BJ (cell line): ENCODE measurements at regions not wholly inside any gene's neighbourhood (a gene's known extent, or its start where the extent isn't known, plus 50 kb on each side); places are given as distances from the start of the nearest gene placed in this dataset.

Experiments
- CTCF ChIA-PET: fragments of 350-600 bp; formaldehyde crosslinking; extraction: SDS; loops from one replicate; lab custom pipeline; 2021; ENCODE audit warnings: antibody characterized with exemption, inconsistent platforms; lab: Yijun Ruan, JAX
- POLR2A ChIA-PET: fragments of 300-600 bp; sonication (Branson Sonifier 250); formaldehyde crosslinking; extraction: SDS; loops from one replicate; lab custom pipeline; 2021; ENCODE audit warnings: antibody characterized with exemption; lab: Charles Lee
- DNase-seq: peaks from one replicate; pipeline ENCODE4 v3.0.0-alpha.2; 2011; ENCODE audit warnings: low read depth
- H3K27me3 ChIP-seq: 2 replicates; pipeline ENCODE4 v1.6.0; 2011; ENCODE audit warnings: low read length; ENCODE audit not compliant: control insufficient read depth, insufficient read depth
- H3K36me3 ChIP-seq: 2 replicates; pipeline ENCODE4 v1.5.1; 2011; ENCODE audit warnings: low read length; ENCODE audit not compliant: control insufficient read depth, insufficient read depth
- H3K4me3 ChIP-seq: 2 replicates; pipeline ENCODE4 v1.5.1; 2011; ENCODE audit warnings: low read depth, mild to moderate bottlenecking, control low read depth, low read length
- CTCF ChIP-seq: IDR thresholded peaks from 2 replicates; pipeline ENCODE4 v1.5.1; 2011; ENCODE audit warnings: low read depth, mild to moderate bottlenecking, control low read depth, inconsistent platforms, low read length, moderate library complexity; ENCODE audit not compliant: insufficient read depth

- no peak for TF ChIP-seq CTCF
- no peaks in the 10 kb centered on the region for H3K36me3 ChIP-seq
- ChIA-PET CTCF (interaction anchor here (0.6 to 0.9 kb wide), 2 partner anchors 36 to 125 kb away, joined by 3 to 4 read pairs; no protein-coding TSS in a partner anchor), POLR2A (no interaction called here)
- H3K27me3 ChIP-seq: no peaks in the 10 kb centered on the region; the same call in 1 of the 2 replicates
- H3K4me3 ChIP-seq: no peak overlapping the region
- DNase-seq: no peak
Measured at GRCh38 chr3:71854096-71854495, 69.1 kb upstream of the PROK2 start.

GRCh38 chr3:71851878-71852277, 66.9 kb upstream of the PROK2 start:
- ChIA-PET POLR2A (no interaction called here), CTCF (no interaction called here)
- Histone ChIP-seq H3K27me3 (no peaks in the 10 kb centered on the region; the same call in 1 of the 2 replicates), H3K4me3 (no peak overlapping the region), H3K36me3 (no peaks in the 10 kb centered on the region)
- no peak for DNase-seq
- TF ChIP-seq CTCF: no peak

GRCh38 chr3:71850654-71851053, 65.7 kb upstream of the PROK2 start:
- Histone ChIP-seq H3K36me3 (no peaks in the 10 kb centered on the region), H3K27me3 (no peaks in the 10 kb centered on the region; the same call in 1 of the 2 replicates), H3K4me3 (no peak overlapping the region)
- ChIA-PET CTCF (no interaction called here), POLR2A (no interaction called here)
- no peak for TF ChIP-seq CTCF
- DNase-seq: no peak

- no peak for DNase-seq
- Histone ChIP-seq H3K27me3 (no peaks in the 10 kb centered on the region), H3K36me3 (no peaks in the 10 kb centered on the region), H3K4me3 (no peak overlapping the region)
- TF ChIP-seq CTCF: no peak
- ChIA-PET POLR2A (no interaction called here), CTCF (no interaction called here)
Measured at GRCh38 chr3:71849681-71850080, 64.7 kb upstream of the PROK2 start.

GRCh38 chr3:71847794-71848193, 62.8 kb upstream of the PROK2 start:
- H3K27me3 ChIP-seq: no peaks in the 10 kb centered on the region
- no peak overlapping the region for H3K4me3 ChIP-seq
- DNase-seq: no peak
- no peaks in the 10 kb centered on the region for H3K36me3 ChIP-seq
- ChIA-PET POLR2A (no interaction called here), CTCF (no interaction called here)
- TF ChIP-seq CTCF: no peak
